SK-N-SH treated with all-trans-retinoic acid at 6 μM for 48 hours (cell line): ENCODE measurements at regions not wholly inside any gene's neighbourhood (a gene's known extent, or its start where the extent isn't known, plus 50 kb on each side); places are given as distances from the start of the nearest gene placed in this dataset.

Experiments used
- ATAC-seq: fragments of 200-7000 bp; cut with Tn5 transposase; 3 replicates; pipeline ENCODE4 v1.9.1; 2020; ENCODE audit warnings: mild to moderate bottlenecking, moderate library complexity
- CSDC2 ChIP-seq: fragments of 250-450 bp; sonication (Bioruptor Pico); IDR thresholded peaks from 2 replicates; pipeline ENCODE4 v1.5.0; 2020; ENCODE audit warnings: mild to moderate bottlenecking, moderate library complexity
- GLIS3 ChIP-seq: fragments of 250-450 bp; sonication (Bioruptor Pico); IDR thresholded peaks from 2 replicates; pipeline ENCODE4 v1.5.0; 2020; ENCODE audit warnings: mild to moderate bottlenecking, moderate library complexity
- ISL1 ChIP-seq: fragments of 250-450 bp; sonication (Bioruptor Pico); IDR thresholded peaks from 2 replicates; pipeline ENCODE4 v2.1.2; 2022; ENCODE audit warnings: mild to moderate bottlenecking, moderate library complexity
- OSR1 ChIP-seq: fragments of 250-450 bp; sonication (Bioruptor Pico); IDR thresholded peaks from 2 replicates; pipeline ENCODE4 v1.8.0; 2022; ENCODE audit warnings: moderate library complexity, mild to moderate bottlenecking, inconsistent platforms
- PPARA ChIP-seq: fragments of 250-450 bp; sonication (Bioruptor Pico); IDR thresholded peaks from 2 replicates; pipeline ENCODE4 v1.5.0; 2020; ENCODE audit warnings: mild to moderate bottlenecking, borderline replicate concordance
- RARB ChIP-seq: fragments of 250-450 bp; sonication (Bioruptor Pico); IDR thresholded peaks from 2 replicates; pipeline ENCODE4 v1.8.0; 2021; ENCODE audit warnings: mild to moderate bottlenecking, moderate library complexity
- ZFP3 ChIP-seq: fragments of 250-450 bp; sonication (Bioruptor Pico); IDR thresholded peaks from 2 replicates; pipeline ENCODE4 v1.5.0; 2020; ENCODE audit warnings: mild to moderate bottlenecking, moderate library complexity
- ZFP30 ChIP-seq: fragments of 450-650 bp; formaldehyde crosslinking; IDR thresholded peaks from 2 replicates; pipeline ENCODE4 v1.5.0; 2022; ENCODE audit warnings: mild to moderate bottlenecking, moderate library complexity
- ZNF70 ChIP-seq: fragments of 450-650 bp; formaldehyde crosslinking; IDR thresholded peaks from 2 replicates; pipeline ENCODE4 v1.5.0; 2020; ENCODE audit warnings: mild to moderate bottlenecking, moderate library complexity
- ZNF8 ChIP-seq: fragments of 450-650 bp; formaldehyde crosslinking; IDR thresholded peaks from 2 replicates; pipeline ENCODE4 v1.5.0; 2020; ENCODE audit warnings: mild to moderate bottlenecking, moderate library complexity
- TF ChIP-seq, protein P1 (sequence below): fragments of 250-450 bp; sonication (Bioruptor Pico); IDR thresholded peaks from 2 replicates; pipeline ENCODE4 v1.8.0; 2020; ENCODE audit warnings: mild to moderate bottlenecking, moderate library complexity, borderline replicate concordance
- TF ChIP-seq, protein P2 (sequence below): fragments of 250-450 bp; sonication (Bioruptor Pico); IDR thresholded peaks from 2 replicates; pipeline ENCODE4 v1.5.0; 2020; ENCODE audit warnings: mild to moderate bottlenecking, moderate library complexity
- TF ChIP-seq, protein P3 (sequence below): fragments of 250-450 bp; sonication (Bioruptor Pico); IDR thresholded peaks from 2 replicates; pipeline ENCODE4 v1.5.1; 2020; ENCODE audit warnings: low read depth, mild to moderate bottlenecking, moderate library complexity
- TF ChIP-seq, protein P4 (sequence below): fragments of 250-450 bp; sonication (Bioruptor Pico); IDR thresholded peaks from 2 replicates; pipeline ENCODE4 v1.8.0; 2021; ENCODE audit warnings: low read depth, mild to moderate bottlenecking, moderate library complexity, borderline replicate concordance
- TF ChIP-seq, protein P5 (sequence below): fragments of 250-450 bp; sonication (Bioruptor Pico); IDR thresholded peaks from 2 replicates; pipeline ENCODE4 v1.5.1; 2021; ENCODE audit warnings: mild to moderate bottlenecking, moderate library complexity

DNA sequence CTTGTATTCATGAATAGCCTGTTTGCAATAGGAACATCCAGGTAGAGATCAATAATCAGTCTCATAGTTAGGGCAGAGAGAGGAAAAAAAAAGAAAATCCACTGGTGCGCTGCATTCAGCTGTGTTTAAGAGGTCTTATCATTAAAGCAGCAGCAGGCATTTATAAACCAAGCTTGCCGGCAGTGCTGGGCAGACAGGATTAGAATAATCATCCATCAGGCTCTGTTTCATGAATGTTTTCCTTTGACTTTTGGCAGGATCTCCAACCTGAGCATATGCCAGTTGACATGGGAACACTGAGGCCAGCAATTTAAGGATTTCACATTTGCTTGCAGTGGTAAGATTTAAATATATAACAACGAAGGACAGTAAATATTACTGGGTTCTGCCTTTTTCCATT, 305.2 kb upstream of the SEMA6D start:
- TF ChIP-seq, protein P1, sequence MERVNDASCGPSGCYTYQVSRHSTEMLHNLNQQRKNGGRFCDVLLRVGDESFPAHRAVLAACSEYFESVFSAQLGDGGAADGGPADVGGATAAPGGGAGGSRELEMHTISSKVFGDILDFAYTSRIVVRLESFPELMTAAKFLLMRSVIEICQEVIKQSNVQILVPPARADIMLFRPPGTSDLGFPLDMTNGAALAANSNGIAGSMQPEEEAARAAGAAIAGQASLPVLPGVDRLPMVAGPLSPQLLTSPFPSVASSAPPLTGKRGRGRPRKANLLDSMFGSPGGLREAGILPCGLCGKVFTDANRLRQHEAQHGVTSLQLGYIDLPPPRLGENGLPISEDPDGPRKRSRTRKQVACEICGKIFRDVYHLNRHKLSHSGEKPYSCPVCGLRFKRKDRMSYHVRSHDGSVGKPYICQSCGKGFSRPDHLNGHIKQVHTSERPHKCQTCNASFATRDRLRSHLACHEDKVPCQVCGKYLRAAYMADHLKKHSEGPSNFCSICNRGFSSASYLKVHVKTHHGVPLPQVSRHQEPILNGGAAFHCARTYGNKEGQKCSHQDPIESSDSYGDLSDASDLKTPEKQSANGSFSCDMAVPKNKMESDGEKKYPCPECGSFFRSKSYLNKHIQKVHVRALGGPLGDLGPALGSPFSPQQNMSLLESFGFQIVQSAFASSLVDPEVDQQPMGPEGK = no peak
- 0 out of 2 replicates have a peak, but pooled peaks have one; percentile 29 for TF ChIP-seq GLIS3
- TF ChIP-seq ZNF70 (CRISPR knock-in tag) = 0 out of 2 replicates have a peak, but pooled peaks have one; percentile 28
- TF ChIP-seq ISL1 (CRISPR knock-in tag) = peak; percentile 36; the same call in 1 of the 2 replicates
- no peak for TF ChIP-seq ZFP30
- ATAC-seq = peak; percentile 57; the same call in 2 of the 3 replicates

DNA sequence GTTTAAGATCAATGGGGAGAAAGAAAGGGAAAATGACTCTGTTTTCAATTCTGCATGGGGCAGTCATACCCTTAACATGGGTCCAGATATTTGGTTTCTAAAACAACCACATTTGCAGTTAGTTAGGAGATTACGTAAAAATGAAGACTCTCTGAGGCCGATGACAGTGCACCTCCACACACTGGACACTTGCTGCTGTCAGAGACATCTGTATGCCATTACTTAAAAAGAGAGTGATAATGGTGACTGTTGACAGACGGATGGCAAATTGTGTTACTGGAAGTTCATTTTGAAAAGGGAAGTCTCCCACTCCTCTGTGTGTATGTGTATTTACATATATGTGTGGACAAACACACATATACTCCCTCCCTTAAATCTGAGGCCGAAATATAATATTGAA, 304.5 kb upstream of the SEMA6D start:
- no peak; the same call in 2 of the 3 replicates for ATAC-seq
- TF ChIP-seq, protein P2, sequence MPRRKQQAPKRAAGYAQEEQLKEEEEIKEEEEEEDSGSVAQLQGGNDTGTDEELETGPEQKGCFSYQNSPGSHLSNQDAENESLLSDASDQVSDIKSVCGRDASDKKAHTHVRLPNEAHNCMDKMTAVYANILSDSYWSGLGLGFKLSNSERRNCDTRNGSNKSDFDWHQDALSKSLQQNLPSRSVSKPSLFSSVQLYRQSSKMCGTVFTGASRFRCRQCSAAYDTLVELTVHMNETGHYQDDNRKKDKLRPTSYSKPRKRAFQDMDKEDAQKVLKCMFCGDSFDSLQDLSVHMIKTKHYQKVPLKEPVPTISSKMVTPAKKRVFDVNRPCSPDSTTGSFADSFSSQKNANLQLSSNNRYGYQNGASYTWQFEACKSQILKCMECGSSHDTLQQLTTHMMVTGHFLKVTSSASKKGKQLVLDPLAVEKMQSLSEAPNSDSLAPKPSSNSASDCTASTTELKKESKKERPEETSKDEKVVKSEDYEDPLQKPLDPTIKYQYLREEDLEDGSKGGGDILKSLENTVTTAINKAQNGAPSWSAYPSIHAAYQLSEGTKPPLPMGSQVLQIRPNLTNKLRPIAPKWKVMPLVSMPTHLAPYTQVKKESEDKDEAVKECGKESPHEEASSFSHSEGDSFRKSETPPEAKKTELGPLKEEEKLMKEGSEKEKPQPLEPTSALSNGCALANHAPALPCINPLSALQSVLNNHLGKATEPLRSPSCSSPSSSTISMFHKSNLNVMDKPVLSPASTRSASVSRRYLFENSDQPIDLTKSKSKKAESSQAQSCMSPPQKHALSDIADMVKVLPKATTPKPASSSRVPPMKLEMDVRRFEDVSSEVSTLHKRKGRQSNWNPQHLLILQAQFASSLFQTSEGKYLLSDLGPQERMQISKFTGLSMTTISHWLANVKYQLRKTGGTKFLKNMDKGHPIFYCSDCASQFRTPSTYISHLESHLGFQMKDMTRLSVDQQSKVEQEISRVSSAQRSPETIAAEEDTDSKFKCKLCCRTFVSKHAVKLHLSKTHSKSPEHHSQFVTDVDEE (CRISPR knock-in tag) = peak; percentile 19; the same call in 1 of the 2 replicates
- TF ChIP-seq, protein P3, sequence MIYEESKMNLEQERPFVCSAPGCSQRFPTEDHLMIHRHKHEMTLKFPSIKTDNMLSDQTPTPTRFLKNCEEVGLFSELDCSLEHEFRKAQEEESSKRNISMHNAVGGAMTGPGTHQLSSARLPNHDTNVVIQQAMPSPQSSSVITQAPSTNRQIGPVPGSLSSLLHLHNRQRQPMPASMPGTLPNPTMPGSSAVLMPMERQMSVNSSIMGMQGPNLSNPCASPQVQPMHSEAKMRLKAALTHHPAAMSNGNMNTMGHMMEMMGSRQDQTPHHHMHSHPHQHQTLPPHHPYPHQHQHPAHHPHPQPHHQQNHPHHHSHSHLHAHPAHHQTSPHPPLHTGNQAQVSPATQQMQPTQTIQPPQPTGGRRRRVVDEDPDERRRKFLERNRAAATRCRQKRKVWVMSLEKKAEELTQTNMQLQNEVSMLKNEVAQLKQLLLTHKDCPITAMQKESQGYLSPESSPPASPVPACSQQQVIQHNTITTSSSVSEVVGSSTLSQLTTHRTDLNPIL (CRISPR knock-in tag) = no peak
- TF ChIP-seq, all 23 proteins: peak for 1

DNA sequence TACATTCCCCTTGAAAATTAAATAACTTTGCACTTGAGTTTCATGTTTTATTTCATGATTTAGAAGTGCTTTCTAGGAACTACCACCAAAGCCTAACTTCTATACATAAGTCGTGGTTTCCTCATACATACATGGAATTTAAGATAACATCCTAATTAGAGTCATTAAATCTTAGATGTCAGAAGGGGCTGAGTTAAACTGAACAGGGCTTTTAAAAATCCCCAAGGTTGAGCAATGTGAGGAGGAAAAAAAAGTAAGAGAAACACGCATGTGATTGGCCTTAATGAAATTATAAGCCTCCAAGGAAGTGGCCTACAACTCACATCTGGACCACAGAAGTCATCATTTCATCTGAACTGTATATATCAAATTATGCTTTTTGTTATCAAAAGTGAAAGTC, 303.1 kb upstream of the SEMA6D start:
- 0 out of 2 replicates have a peak, but pooled peaks have one; percentile 35 for TF ChIP-seq ISL1 (CRISPR knock-in tag)
- TF ChIP-seq ZNF8 (CRISPR knock-in tag) = no peak
- TF ChIP-seq CSDC2 (CRISPR knock-in tag) = no peak
- ATAC-seq = no peak

DNA sequence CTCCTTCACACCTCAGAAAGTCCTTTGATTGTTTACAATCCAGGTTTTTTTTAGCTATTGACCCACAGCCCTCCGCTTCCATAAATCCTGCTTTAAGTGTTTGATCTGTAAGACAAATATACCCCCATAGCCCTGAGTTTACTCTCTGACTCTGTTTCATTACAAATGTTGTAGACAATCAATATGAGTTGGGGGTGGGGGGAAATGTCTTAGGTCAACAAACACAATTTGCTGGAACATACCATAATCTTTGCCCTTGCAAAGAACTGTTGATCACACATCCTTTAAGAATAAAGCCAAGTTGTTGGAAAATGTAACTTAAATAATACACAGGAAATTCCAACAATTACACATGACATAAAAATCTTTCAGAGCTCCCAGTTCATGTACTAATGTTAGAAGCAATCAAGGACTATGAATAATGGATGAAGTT, 301.8 kb upstream of the SEMA6D start:
- TF ChIP-seq ZFP3 (no peak), GLIS3 (no peak), CSDC2 (CRISPR knock-in tag) (no peak), RARB (no peak), PPARA (no peak), ZNF8 (CRISPR knock-in tag) (no peak)
- TF ChIP-seq, protein P4, sequence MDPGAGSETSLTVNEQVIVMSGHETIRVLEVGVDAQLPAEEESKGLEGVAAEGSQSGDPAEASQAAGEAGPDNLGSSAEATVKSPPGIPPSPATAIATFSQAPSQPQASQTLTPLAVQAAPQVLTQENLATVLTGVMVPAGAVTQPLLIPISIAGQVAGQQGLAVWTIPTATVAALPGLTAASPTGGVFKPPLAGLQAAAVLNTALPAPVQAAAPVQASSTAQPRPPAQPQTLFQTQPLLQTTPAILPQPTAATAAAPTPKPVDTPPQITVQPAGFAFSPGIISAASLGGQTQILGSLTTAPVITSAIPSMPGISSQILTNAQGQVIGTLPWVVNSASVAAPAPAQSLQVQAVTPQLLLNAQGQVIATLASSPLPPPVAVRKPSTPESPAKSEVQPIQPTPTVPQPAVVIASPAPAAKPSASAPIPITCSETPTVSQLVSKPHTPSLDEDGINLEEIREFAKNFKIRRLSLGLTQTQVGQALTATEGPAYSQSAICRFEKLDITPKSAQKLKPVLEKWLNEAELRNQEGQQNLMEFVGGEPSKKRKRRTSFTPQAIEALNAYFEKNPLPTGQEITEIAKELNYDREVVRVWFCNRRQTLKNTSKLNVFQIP (CRISPR knock-in tag) = no peak
- TF ChIP-seq, protein P5, sequence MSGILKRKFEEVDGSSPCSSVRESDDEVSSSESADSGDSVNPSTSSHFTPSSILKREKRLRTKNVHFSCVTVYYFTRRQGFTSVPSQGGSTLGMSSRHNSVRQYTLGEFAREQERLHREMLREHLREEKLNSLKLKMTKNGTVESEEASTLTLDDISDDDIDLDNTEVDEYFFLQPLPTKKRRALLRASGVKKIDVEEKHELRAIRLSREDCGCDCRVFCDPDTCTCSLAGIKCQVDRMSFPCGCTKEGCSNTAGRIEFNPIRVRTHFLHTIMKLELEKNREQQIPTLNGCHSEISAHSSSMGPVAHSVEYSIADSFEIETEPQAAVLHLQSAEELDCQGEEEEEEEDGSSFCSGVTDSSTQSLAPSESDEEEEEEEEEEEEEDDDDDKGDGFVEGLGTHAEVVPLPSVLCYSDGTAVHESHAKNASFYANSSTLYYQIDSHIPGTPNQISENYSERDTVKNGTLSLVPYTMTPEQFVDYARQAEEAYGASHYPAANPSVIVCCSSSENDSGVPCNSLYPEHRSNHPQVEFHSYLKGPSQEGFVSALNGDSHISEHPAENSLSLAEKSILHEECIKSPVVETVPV (CRISPR knock-in tag) = no peak
- no peak; the same call in 2 of the 3 replicates for ATAC-seq

DNA sequence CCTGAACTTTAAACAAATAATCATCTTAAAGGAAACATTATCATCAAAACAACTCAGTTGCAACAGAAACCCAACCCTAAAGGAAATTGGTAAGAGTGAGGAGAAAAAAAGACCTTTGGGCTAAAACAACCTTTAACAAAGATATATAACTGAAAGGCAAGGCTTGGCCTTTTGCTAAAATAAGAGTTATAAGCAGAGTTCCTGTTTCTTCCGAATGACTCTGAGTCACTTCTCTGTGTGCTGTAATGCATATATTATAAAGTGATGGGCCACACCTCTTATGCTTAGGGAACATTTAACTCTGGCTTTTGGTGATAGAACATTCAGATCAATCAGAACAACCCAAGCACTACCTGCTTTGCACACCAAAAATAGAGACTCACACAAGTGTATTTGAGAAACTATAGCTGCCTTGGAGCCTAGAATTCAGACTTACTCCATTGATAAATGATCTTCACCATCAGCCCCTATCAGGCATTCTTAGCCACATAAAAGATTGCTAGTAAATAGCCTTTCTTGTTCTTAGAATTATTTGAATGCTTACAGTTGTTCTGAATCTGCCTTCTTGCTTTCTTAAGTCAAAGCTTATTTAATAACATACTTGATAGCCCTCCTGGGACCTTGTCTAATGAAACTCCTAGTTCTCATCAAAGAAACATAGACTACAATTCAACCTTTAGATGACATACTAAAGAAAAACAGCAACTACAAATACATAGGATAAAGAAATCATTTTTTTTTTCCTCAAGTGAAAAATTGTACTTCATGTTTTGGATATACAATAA, 294.2 kb upstream of the SEMA6D start:
- ATAC-seq = no peak
- TF ChIP-seq RARB = no peak
- TF ChIP-seq OSR1 = no peak
- no peak for TF ChIP-seq PPARA
- TF ChIP-seq ZNF8 (CRISPR knock-in tag) = no peak
- TF ChIP-seq, protein P4 (CRISPR knock-in tag) = no peak
- no peak for TF ChIP-seq ZFP30
- TF ChIP-seq, protein P5 (CRISPR knock-in tag) = no peak
